Testis (tissue), 2 donors: ENCODE measurements at regions not wholly inside any gene's neighbourhood (a gene's known extent, or its start where the extent isn't known, plus 50 kb on each side); places are given as distances from the start of the nearest gene placed in this dataset.

Experiments used
- DNase-seq: peaks from one replicate; pipeline ENCODE4 v3.0.0-alpha.2; 2019
- H3K27ac ChIP-seq, 2 donors: fragments of 200-600 bp; sonication (generic); one replicate each; pipeline ENCODE4 v1.5.1; 2019
- H3K27me3 ChIP-seq: fragments of 200-600 bp; sonication (generic); one replicate; pipeline ENCODE4 v1.5.1; 2019
- H3K36me3 ChIP-seq: fragments of 200-600 bp; sonication (generic); one replicate; pipeline ENCODE4 v1.5.1; 2017; ENCODE audit warnings: low read depth; ENCODE audit errors: missing control alignments
- H3K4me1 ChIP-seq: fragments of 200-600 bp; sonication (generic); one replicate; pipeline ENCODE4 v1.5.1; 2019
- H3K4me3 ChIP-seq, 2 donors: fragments of 200-600 bp; sonication (generic); one replicate each; pipeline ENCODE4 v1.5.1; 2017 to 2019
- H3K9me3 ChIP-seq: fragments of 200-600 bp; sonication (generic); one replicate; pipeline ENCODE4 v1.5.1; 2017
- CTCF ChIP-seq, 3 experiments: fragments of 450-650 bp in 2 of 3; fragments of 200-600 bp in 1 of 3; sonication (generic) in 1 of 3; IDR thresholded peaks; one replicate each; pipeline ENCODE4 v1.5.1; 2016 to 2019; ENCODE audit warnings: antibody characterized with exemption in 3 of 3, mild to moderate bottlenecking in 2 of 3, moderate library complexity in 1 of 3
- POLR2A ChIP-seq: fragments of 450-650 bp; IDR thresholded peaks from one replicate; pipeline ENCODE4 v1.6.1; 2017; ENCODE audit warnings: antibody characterized with exemption, mild to moderate bottlenecking, moderate library complexity
- WGBS, 2 donors: methylation state at CpG; one replicate each; pipeline ENCODE4 v1.1.5; 2018; 5-methylcytosine and 5-hydroxymethylcytosine counted together
- intact Hi-C: fragments of 100-400 bp; cut with DNase I; formaldehyde crosslinking; loops from one replicate; pipeline ENCODE4 v1.15.1; 2023; ENCODE audit warnings: low total_unique reads

GRCh38 chr6:119470893-119471542 lies 121.5 kb upstream of the MAN1A1 start:
- intact Hi-C loops, result no loop called here
- Histone ChIP-seq H3K27me3 (no peaks in the 10 kb centered on the region), H3K4me3 (no peak overlapping the region), H3K36me3 (no peaks in the 10 kb centered on the region), H3K4me1 (no peaks in the 10 kb centered on the region), H3K27ac (no peak overlapping the region), H3K9me3 (no peaks in the 10 kb centered on the region)
- TF ChIP-seq POLR2A (no peak), CTCF (IDR thresholded peaks at IDR 0.05) (no peak)
- 28 to 43% methylated on average over 3 of the region's 3 CpGs for WGBS, 2 donors
- DNase-seq, result no peak

GRCh38 chr6:119467488-119468081 lies 118.0 kb upstream of the MAN1A1 start:
- H3K27ac ChIP-seq, result no peak overlapping the region
- no peaks in the 10 kb centered on the region for H3K36me3 ChIP-seq
- TF ChIP-seq CTCF (IDR thresholded peaks at IDR 0.05) (no peak), POLR2A (no peak)
- no peaks in the 10 kb centered on the region for H3K9me3 ChIP-seq
- 73 to 79% methylated on average over 2 of the region's 2 CpGs for WGBS, 2 donors
- H3K4me3 ChIP-seq, result no peak overlapping the region
- no peaks in the 10 kb centered on the region for H3K27me3 ChIP-seq
- DNase-seq, result no peak
- no peaks in the 10 kb centered on the region for H3K4me1 ChIP-seq
- intact Hi-C loops, result no loop called here

GRCh38 chr6:119466226-119466625 lies 116.7 kb upstream of the MAN1A1 start:
- intact Hi-C loops, result no loop called here

GRCh38 chr6:119463081-119463626 lies 113.6 kb upstream of the MAN1A1 start:
- Histone ChIP-seq H3K36me3 (no peaks in the 10 kb centered on the region), H3K27ac (no peak overlapping the region), H3K4me1 (no peaks in the 10 kb centered on the region), H3K9me3 (no peaks in the 10 kb centered on the region), H3K27me3 (no peaks in the 10 kb centered on the region), H3K4me3 (no peak overlapping the region)
- TF ChIP-seq POLR2A (no peak), CTCF (IDR thresholded peaks at IDR 0.05) (no peak)
- intact Hi-C loops, result no loop called here
- WGBS, 2 donors, result 85% methylated on average over 4 of the region's 4 CpGs
- DNase-seq, result no peak

More at GRCh38 chr6:119466226-119466625, 116.7 kb upstream of the MAN1A1 start:
- DNase-seq, result no peak
- no peaks in the 10 kb centered on the region for H3K9me3 ChIP-seq
- TF ChIP-seq CTCF (IDR thresholded peaks at IDR 0.05), result no peak
- TF ChIP-seq POLR2A, result no peak
- WGBS, 2 donors, result 92 to 94% methylated on average over 2 of the region's 2 CpGs
- no peak overlapping the region for H3K27ac ChIP-seq
- no peaks in the 10 kb centered on the region for H3K4me1 ChIP-seq
- H3K36me3 ChIP-seq, result no peaks in the 10 kb centered on the region
- H3K27me3 ChIP-seq, result no peaks in the 10 kb centered on the region
- no peak overlapping the region for H3K4me3 ChIP-seq
